Caco-2 (cell line): ENCODE measurements at regions not wholly inside any gene's neighbourhood (a gene's known extent, or its start where the extent isn't known, plus 50 kb on each side); places are given as distances from the start of the nearest gene placed in this dataset.

Source experiments
- BruUV-seq: library from RNA; stranded (reverse); fragments of 400-500 nt; replicated peaks from 2 replicates; lab custom pipeline; 2021; lab: Mats Ljungman, UMichigan
- CTCF ChIA-PET: fragments of 300-600 bp; sonication (Branson Sonifier 250); formaldehyde crosslinking; loops from one replicate; lab custom pipeline; 2022; ENCODE audit warnings: antibody characterized with exemption; lab: Charles Lee
- POLR2A ChIA-PET: fragments of 300-600 bp; sonication (Branson Sonifier 250); formaldehyde crosslinking; loops from one replicate; lab custom pipeline; 2022; ENCODE audit warnings: antibody characterized with exemption; lab: Charles Lee
- DNase-seq, 2 experiments: peaks; one replicate each; pipeline versions ENCODE4 v3.0.0 to v3.0.0-alpha.2; 2020 to 2022
- H3K27me3 ChIP-seq: replicated peaks from 2 replicates; pipeline ENCODE4 v1.6.0; 2011; ENCODE audit warnings: low read length; ENCODE audit not compliant: control insufficient read depth, insufficient read depth
- H3K36me3 ChIP-seq: 2 replicates; pipeline ENCODE4 v1.5.1; 2011; ENCODE audit warnings: low read length; ENCODE audit not compliant: control insufficient read depth, insufficient read depth
- H3K4me1 ChIP-seq: fragments of 250-450 bp; sonication (Bioruptor Pico); 2 replicates; pipeline ENCODE4 v1.5.1; 2020; ENCODE audit warnings: mild to moderate bottlenecking
- H3K4me3 ChIP-seq: 2 replicates; pipeline ENCODE4 v1.5.1; 2011; ENCODE audit warnings: low read depth, mild to moderate bottlenecking, control low read depth, low read length
- H3K9me3 ChIP-seq: fragments of 250-450 bp; sonication (Bioruptor Pico); 2 replicates; pipeline ENCODE4 v1.5.1; 2020; ENCODE audit warnings: mild to moderate bottlenecking, moderate library complexity
- H3K27ac Mint-ChIP-seq: one replicate; pipeline ENCODE4 v1.8.0; 2022; ENCODE audit warnings: mixed read lengths; ENCODE audit not compliant: unreplicated experiment
- H3K27me3 Mint-ChIP-seq: one replicate; pipeline ENCODE4 v1.8.0; 2022; ENCODE audit warnings: mixed read lengths; ENCODE audit not compliant: insufficient read depth, unreplicated experiment
- H3K36me3 Mint-ChIP-seq: one replicate; pipeline ENCODE4 v1.8.0; 2022; ENCODE audit warnings: mild to moderate bottlenecking, mixed read lengths; ENCODE audit not compliant: insufficient read depth, unreplicated experiment
- H3K4me1 Mint-ChIP-seq: one replicate; pipeline ENCODE4 v1.8.0; 2022; ENCODE audit warnings: low read depth, mixed read lengths; ENCODE audit not compliant: unreplicated experiment
- H3K4me3 Mint-ChIP-seq: one replicate; pipeline ENCODE4 v1.8.0; 2022; ENCODE audit warnings: mild to moderate bottlenecking, moderate library complexity, mixed read lengths; ENCODE audit not compliant: unreplicated experiment
- H3K9me3 Mint-ChIP-seq: one replicate; pipeline ENCODE4 v1.8.0; 2022; ENCODE audit warnings: mixed read lengths; ENCODE audit not compliant: unreplicated experiment
- intact Hi-C: fragments of 100-400 bp; cut with micrococcal nuclease; formaldehyde crosslinking; loops from one replicate; pipeline ENCODE4 v1.10.0; 2022; ENCODE audit not compliant: unreplicated experiment
- TF ChIP-seq, protein P1 (sequence below), 2 experiments: fragments of 200-600 bp in 1 of 2; IDR thresholded peaks; 1 replicate in 1 of 2; 2 replicates in 1 of 2; pipeline versions ENCODE4 v1.5.1 to v1.8.0; 2011 to 2022; ENCODE audit warnings: antibody characterized with exemption in 1 of 2, control low read depth in 1 of 2, inconsistent platforms in 1 of 2, low read depth in 1 of 2, low read length in 1 of 2, mild to moderate bottlenecking in 1 of 2, moderate library complexity in 1 of 2; ENCODE audit not compliant: insufficient read depth in 1 of 2, severe bottlenecking in 1 of 2, unreplicated experiment in 1 of 2

DNA sequence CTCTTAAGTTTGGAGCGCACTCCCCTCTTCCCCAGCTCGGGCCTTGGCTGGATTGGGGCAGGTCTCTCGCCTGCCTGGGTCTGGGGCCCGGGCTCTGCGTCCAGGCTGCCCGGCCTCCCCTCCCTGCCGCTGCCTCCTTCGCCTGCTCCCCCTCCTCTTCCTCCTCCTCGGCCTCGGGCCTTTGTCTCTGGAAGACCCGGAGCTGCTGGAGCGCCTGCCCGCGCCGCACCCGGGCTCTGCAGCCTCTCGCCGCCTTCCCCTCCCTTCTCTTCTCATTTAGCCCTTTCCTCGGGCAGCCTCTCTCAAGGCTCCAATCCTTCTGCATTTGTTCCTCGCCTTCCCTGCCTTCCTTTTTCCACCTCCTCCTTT is 218.5 kb downstream of the C9orf50 start:
- POLR2A ChIA-PET = no interaction called here
- CTCF ChIA-PET = no interaction called here

DNA sequence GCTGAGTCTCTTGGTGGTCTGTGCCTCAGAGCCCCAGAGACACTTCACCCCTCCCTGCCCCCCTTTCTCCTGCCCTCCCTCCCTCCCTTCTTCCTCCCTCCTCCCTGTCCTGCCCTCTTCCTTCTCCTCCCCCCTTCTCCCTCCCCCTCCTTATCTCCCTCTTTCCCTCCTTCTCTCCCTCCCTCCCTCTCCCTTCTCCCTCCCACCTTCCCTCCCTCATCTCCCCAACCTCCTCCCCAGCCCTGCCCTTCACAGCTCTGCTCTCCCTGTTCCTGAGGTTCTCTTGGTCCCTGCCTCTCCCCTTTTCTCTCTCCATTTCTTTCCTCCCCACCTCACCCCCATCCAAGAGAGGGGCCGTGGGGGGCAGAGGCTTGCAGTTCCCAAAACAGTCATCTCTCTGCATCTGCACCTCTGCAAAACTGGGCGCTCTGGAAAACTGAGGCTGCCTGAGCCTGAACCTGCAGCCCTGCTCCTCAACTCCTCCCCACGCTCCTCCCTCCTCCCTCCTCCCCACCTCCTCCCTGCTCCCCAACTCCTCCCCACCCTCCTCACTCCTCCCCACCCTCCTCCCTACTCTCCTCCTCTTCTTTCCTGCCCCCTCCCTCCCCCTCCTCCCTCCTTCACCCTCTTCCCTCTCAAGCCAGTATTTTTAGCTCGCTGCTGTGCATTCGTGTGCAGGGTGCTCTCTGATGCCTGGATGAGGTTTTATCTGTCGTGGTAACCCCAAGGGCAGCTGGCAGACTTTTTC is 219.1 kb downstream of the C9orf50 start:
- Mint-ChIP-seq H3K36me3 (no peaks in the 10 kb centered on the region), H3K4me3 (no peak overlapping the region), H3K27me3 (no peaks in the 10 kb centered on the region), H3K4me1 (peaks cover 8% of the 10 kb centered on the region), H3K9me3 (no peaks in the 10 kb centered on the region), H3K27ac (no peak overlapping the region)
- Histone ChIP-seq H3K36me3 (no peaks in the 10 kb centered on the region), H3K4me1 (peaks cover 14% of the 10 kb centered on the region; the same call in 1 of the 2 replicates), H3K9me3 (no peaks in the 10 kb centered on the region), H3K27me3 (no peaks in the 10 kb centered on the region), H3K4me3 (no peak overlapping the region)
- CTCF ChIA-PET = no interaction called here
- POLR2A ChIA-PET = no interaction called here
- intact Hi-C loops = no loop called here
- DNase-seq = no peak
- TF ChIP-seq, protein P1, sequence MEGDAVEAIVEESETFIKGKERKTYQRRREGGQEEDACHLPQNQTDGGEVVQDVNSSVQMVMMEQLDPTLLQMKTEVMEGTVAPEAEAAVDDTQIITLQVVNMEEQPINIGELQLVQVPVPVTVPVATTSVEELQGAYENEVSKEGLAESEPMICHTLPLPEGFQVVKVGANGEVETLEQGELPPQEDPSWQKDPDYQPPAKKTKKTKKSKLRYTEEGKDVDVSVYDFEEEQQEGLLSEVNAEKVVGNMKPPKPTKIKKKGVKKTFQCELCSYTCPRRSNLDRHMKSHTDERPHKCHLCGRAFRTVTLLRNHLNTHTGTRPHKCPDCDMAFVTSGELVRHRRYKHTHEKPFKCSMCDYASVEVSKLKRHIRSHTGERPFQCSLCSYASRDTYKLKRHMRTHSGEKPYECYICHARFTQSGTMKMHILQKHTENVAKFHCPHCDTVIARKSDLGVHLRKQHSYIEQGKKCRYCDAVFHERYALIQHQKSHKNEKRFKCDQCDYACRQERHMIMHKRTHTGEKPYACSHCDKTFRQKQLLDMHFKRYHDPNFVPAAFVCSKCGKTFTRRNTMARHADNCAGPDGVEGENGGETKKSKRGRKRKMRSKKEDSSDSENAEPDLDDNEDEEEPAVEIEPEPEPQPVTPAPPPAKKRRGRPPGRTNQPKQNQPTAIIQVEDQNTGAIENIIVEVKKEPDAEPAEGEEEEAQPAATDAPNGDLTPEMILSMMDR (IDR thresholded peaks at IDR 0.05; ENCODE audit: insufficient read depth in 1 of 2, low read depth in 1 of 2, low read length in 1 of 2, severe bottlenecking in 1 of 2, unreplicated experiment in 1 of 2) = no peak
- BruUV-seq = no TSS peak

More for the DNA sequence above, 218.5 kb downstream of the C9orf50 start:
- TF ChIP-seq, protein P1 (IDR thresholded peaks at IDR 0.05; ENCODE audit: insufficient read depth in 1 of 2, low read depth in 1 of 2, low read length in 1 of 2, severe bottlenecking in 1 of 2, unreplicated experiment in 1 of 2) = no peak
- Histone ChIP-seq H3K4me1 (peaks cover 14% of the 10 kb centered on the region; the same call in 1 of the 2 replicates), H3K4me3 (no peak overlapping the region), H3K27me3 (no peaks in the 10 kb centered on the region), H3K36me3 (no peaks in the 10 kb centered on the region), H3K9me3 (no peaks in the 10 kb centered on the region)
- intact Hi-C loops = no loop called here
- H3K4me1 Mint-ChIP-seq = peaks cover 8% of the 10 kb centered on the region
- H3K27me3 Mint-ChIP-seq = no peaks in the 10 kb centered on the region
- no peak for DNase-seq
- no peak overlapping the region for H3K4me3 Mint-ChIP-seq
- BruUV-seq = no TSS peak
- no peaks in the 10 kb centered on the region for H3K36me3 Mint-ChIP-seq
- peak overlapping the region; percentile 29 for H3K27ac Mint-ChIP-seq
- no peaks in the 10 kb centered on the region for H3K9me3 Mint-ChIP-seq

GRCh38 chr9:129400971-129401622 is 219.8 kb downstream of the C9orf50 start:
- no peaks in the 10 kb centered on the region for H3K36me3 ChIP-seq
- no peaks in the 10 kb centered on the region for H3K9me3 ChIP-seq
- no peak overlapping the region for H3K27ac Mint-ChIP-seq
- ChIA-PET CTCF (no interaction called here), POLR2A (no interaction called here)
- no peaks in the 10 kb centered on the region for H3K9me3 Mint-ChIP-seq
- DNase-seq = no peak
- intact Hi-C loops = no loop called here
- H3K4me3 ChIP-seq = no peak overlapping the region
- no peaks in the 10 kb centered on the region for H3K36me3 Mint-ChIP-seq
- no peaks in the 10 kb centered on the region for H3K27me3 Mint-ChIP-seq
- H3K4me1 ChIP-seq = peaks cover 14% of the 10 kb centered on the region; the same call in 1 of the 2 replicates
- H3K27me3 ChIP-seq = no peaks in the 10 kb centered on the region
- H3K4me3 Mint-ChIP-seq = no peak overlapping the region
- TF ChIP-seq, protein P1 (IDR thresholded peaks at IDR 0.05; ENCODE audit: insufficient read depth in 1 of 2, low read depth in 1 of 2, low read length in 1 of 2, severe bottlenecking in 1 of 2, unreplicated experiment in 1 of 2) = no peak
- no TSS peak for BruUV-seq
- H3K4me1 Mint-ChIP-seq = peaks cover 8% of the 10 kb centered on the region
